Transverse colon (tissue), 4 donors: ENCODE measurements at regions not wholly inside any gene's neighbourhood (a gene's known extent, or its start where the extent isn't known, plus 50 kb on each side); places are given as distances from the start of the nearest gene placed in this dataset.

Experiments
- POLR2AphosphoS5 ChIP-seq, 3 donors: sonication (generic); formaldehyde crosslinking; IDR thresholded peaks; one replicate each; pipeline ENCODE4 v1.6.1; 2016; ENCODE audit warnings: antibody characterized with exemption in 3 of 3
- TF ChIP-seq, protein P1 (sequence below), 5 experiments: fragments of 200-600 bp in 3 of 5; fragments of 450-650 bp in 2 of 5; sonication (generic) in 3 of 5; IDR thresholded peaks; 1 replicate in 2 of 5; 2 replicates in 3 of 5; pipeline ENCODE4 v1.5.1; 2016 to 2017; ENCODE audit warnings: antibody characterized with exemption in 5 of 5, inconsistent platforms in 3 of 5, mild to moderate bottlenecking in 2 of 5, moderate library complexity in 1 of 5

- TF ChIP-seq, protein P1, sequence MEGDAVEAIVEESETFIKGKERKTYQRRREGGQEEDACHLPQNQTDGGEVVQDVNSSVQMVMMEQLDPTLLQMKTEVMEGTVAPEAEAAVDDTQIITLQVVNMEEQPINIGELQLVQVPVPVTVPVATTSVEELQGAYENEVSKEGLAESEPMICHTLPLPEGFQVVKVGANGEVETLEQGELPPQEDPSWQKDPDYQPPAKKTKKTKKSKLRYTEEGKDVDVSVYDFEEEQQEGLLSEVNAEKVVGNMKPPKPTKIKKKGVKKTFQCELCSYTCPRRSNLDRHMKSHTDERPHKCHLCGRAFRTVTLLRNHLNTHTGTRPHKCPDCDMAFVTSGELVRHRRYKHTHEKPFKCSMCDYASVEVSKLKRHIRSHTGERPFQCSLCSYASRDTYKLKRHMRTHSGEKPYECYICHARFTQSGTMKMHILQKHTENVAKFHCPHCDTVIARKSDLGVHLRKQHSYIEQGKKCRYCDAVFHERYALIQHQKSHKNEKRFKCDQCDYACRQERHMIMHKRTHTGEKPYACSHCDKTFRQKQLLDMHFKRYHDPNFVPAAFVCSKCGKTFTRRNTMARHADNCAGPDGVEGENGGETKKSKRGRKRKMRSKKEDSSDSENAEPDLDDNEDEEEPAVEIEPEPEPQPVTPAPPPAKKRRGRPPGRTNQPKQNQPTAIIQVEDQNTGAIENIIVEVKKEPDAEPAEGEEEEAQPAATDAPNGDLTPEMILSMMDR (IDR thresholded peaks at IDR 0.05) = no peak
- no peak for TF ChIP-seq POLR2AphosphoS5 (IDR thresholded peaks at IDR 0.05)
Measured at GRCh38 chr13:97520866-97521265, 86.9 kb downstream of the RAP2A start.
